ENCODE measurements at regions not wholly inside any gene's neighbourhood (a gene's known extent, or its start where the extent isn't known, plus 50 kb on each side); places are given as distances from the start of the nearest gene placed in this dataset.
A peak's percentile ranks its signal among the peaks of the same experiment; 100 is the strongest.

DNA sequence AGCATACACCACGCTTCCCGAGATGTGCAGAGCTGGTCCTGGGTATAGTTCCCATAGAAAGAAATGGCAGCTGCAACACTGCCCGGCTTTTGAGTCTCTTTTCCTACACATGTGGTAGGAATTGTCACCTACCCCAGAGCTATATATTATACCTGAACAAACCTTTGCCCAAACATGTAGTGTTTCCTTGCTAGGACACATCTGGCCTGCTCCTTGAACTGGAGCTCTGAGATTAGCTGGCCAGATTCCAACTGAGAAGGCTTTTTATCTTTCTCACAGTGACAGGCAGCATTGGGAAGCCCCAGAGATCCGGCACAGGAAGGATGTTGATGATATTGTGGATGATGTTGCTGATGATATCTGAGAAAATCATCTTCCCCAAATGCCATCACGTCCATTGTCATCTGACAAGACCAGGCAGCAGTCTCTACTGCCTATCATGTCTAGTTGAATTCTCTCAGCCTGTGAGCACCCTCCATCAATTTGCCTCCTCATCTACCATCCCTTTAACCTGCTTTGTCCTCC, 115.0 kb upstream of the SMYD2 start:
- no peak for DNase-seq (ENCODE audit: low read depth in 4 of 6, low spot score in 6 of 6)
- WGBS (ENCODE audit: insufficient coverage) = 93% methylated on average over 4 of the region's 5 CpGs
- H3K9me3 ChIP-seq (ENCODE audit: control insufficient read depth, insufficient read depth, low read length) = no peaks in the 10 kb centered on the region
- no peaks in the 10 kb centered on the region for H3K27me3 ChIP-seq (ENCODE audit: control insufficient read depth, insufficient read depth, low read length)
- H3K27ac ChIP-seq (ENCODE audit: low read depth, low read length) = no peak overlapping the region
- no peak overlapping the region for H3K4me3 ChIP-seq (ENCODE audit: low read depth, low read length)
- H3K36me3 ChIP-seq (ENCODE audit: control insufficient read depth, insufficient read depth, low read length) = no peaks in the 10 kb centered on the region
- no peaks in the 10 kb centered on the region for H3K4me1 ChIP-seq (ENCODE audit: control insufficient read depth, insufficient read depth, low read length)

DNA sequence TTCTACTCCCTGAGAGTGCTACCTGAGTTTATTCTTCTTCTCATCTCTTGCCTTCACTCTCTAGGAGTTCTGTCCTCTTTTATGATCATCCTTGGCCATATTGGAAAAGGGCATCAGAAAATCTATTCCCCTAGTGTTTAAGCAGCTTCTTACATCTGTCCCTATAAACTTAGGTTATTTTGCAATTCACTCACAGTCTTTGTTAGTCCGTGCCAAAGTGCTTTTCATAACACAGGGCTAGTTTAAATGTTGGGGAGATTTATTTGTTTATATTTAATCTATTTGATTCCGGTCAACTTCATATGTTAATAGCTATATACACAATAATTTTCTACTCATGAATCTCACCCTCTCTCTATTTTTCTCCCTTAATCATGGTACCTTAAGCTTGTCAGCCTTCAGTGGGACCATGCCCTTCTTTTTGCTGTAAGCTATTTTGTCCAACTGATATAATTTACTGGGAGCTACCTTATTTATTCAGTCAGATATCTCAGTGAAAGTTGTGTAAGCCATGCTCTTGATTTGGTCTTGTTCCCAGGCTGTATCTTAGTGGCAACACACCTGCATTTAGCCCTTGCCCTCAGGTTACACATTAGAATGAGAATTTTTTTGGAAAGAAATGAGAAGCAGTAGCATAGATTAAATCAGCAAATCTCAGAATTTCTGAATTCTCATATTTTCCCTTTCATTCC, 106.3 kb upstream of the SMYD2 start:
- WGBS (ENCODE audit: insufficient coverage) = no CpG with 5 or more reads among the region's 2 CpGs

DNA sequence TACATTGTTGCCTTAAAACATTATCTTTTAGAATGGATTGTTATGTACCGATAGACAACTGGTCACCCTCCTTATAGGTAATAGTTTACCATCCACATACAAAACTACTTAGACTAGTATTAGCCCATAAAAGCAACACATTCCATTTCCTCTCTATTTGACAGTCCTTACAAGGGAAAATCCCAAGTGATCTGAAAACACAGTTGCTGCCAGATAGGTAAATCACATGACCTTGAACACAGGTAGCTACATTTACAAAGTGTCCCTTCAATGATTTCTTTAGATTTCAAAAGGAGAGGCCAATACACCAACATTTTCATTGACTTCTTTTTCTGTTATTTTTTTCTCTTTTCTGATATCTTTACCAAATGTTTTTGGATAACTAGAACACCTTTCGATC, 102.9 kb upstream of the SMYD2 start:
- Histone ChIP-seq H3K36me3 (ENCODE audit: control insufficient read depth, insufficient read depth, low read length) (no peaks in the 10 kb centered on the region), H3K9me3 (ENCODE audit: control insufficient read depth, insufficient read depth, low read length) (peaks cover 2% of the 10 kb centered on the region), H3K27ac (ENCODE audit: low read depth, low read length) (no peak overlapping the region), H3K27me3 (ENCODE audit: control insufficient read depth, insufficient read depth, low read length) (no peaks in the 10 kb centered on the region), H3K4me3 (ENCODE audit: low read depth, low read length) (no peak overlapping the region), H3K4me1 (ENCODE audit: control insufficient read depth, insufficient read depth, low read length) (no peaks in the 10 kb centered on the region)
- WGBS (ENCODE audit: insufficient coverage) = no CpG with 5 or more reads among the region's 2 CpGs
- DNase-seq (ENCODE audit: low read depth in 4 of 6, low spot score in 6 of 6) = no peak

More for the DNA sequence above, 106.3 kb upstream of the SMYD2 start:
- no peak overlapping the region for H3K4me3 ChIP-seq (ENCODE audit: low read depth, low read length)
- no peaks in the 10 kb centered on the region for H3K36me3 ChIP-seq (ENCODE audit: control insufficient read depth, insufficient read depth, low read length)
- no peak overlapping the region for H3K27ac ChIP-seq (ENCODE audit: low read depth, low read length)
- no peaks in the 10 kb centered on the region for H3K27me3 ChIP-seq (ENCODE audit: control insufficient read depth, insufficient read depth, low read length)
- DNase-seq (ENCODE audit: low read depth in 4 of 6, low spot score in 6 of 6) = no peak
- H3K9me3 ChIP-seq (ENCODE audit: control insufficient read depth, insufficient read depth, low read length) = no peaks in the 10 kb centered on the region
- no peaks in the 10 kb centered on the region for H3K4me1 ChIP-seq (ENCODE audit: control insufficient read depth, insufficient read depth, low read length)

DNA sequence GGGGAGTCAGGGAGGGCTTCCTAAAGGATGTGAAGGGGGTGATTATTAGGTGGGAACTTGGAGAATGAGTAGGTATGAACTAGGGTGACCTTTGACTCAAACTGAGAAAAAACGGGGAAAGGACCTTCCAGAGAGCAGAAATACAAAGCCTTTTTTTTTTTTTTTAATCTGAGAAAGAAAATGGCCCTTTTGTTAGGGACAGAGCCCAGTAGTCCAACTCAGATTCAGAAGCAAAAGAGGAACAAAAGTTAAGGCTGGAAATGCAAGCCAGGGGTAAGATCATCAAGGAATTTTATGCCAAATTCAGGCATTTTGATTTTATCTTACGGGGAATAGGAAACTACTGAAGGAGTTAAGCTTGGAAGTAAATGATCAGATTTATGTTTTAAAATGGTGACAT, 96.0 kb upstream of the SMYD2 start:
- H3K27me3 ChIP-seq (ENCODE audit: control insufficient read depth, insufficient read depth, low read length) = peaks cover 34% of the 10 kb centered on the region
- WGBS (ENCODE audit: insufficient coverage) = 40% methylated on average over 1 of the region's 2 CpGs
- peaks cover 7% of the 10 kb centered on the region for H3K4me1 ChIP-seq (ENCODE audit: control insufficient read depth, insufficient read depth, low read length)
- H3K4me3 ChIP-seq (ENCODE audit: low read depth, low read length) = no peak overlapping the region
- no peaks in the 10 kb centered on the region for H3K36me3 ChIP-seq (ENCODE audit: control insufficient read depth, insufficient read depth, low read length)
- H3K27ac ChIP-seq (ENCODE audit: low read depth, low read length) = no peak overlapping the region
- no peak for DNase-seq (ENCODE audit: low read depth in 4 of 6, low spot score in 6 of 6)
- H3K9me3 ChIP-seq (ENCODE audit: control insufficient read depth, insufficient read depth, low read length) = peaks cover 2% of the 10 kb centered on the region

DNA sequence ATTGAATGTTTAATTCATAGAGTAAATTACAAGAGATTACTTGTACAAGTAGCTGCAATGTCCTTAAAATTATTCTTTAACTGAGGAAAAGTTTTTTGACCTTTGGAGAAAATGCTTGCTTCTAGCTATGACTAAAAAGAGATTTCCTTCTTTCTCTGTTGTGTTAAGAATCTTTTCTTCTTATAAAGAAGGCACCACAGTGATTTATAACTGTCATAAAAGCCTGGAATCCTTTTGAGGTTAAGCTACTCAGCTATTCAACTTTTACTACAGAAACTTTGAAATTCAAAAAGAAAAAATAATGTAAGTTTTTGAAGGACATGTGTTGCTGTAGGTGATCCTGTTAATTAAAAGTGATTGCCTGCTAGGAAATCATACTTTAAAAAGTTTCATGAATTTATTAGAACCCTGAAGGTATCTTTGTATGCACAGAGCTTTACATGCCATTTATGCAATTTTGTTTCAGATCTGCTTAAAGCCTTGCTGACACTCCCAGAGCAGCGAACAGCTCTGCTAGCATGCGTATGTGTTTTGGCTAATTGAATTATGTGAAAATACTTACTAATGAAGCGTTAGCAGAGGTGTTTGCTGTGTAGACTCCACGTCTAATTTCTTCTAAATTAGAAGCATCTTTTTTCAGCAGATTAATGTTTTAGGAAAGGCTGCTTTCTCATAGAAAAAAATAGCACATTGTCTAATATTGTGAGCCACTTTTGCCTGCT, 94.7 kb upstream of the SMYD2 start:
- Histone ChIP-seq H3K9me3 (ENCODE audit: control insufficient read depth, insufficient read depth, low read length) (no peaks in the 10 kb centered on the region), H3K4me1 (ENCODE audit: control insufficient read depth, insufficient read depth, low read length) (peaks cover 7% of the 10 kb centered on the region), H3K4me3 (ENCODE audit: low read depth, low read length) (peak overlapping the region; percentile 52), H3K36me3 (ENCODE audit: control insufficient read depth, insufficient read depth, low read length) (no peaks in the 10 kb centered on the region), H3K27me3 (ENCODE audit: control insufficient read depth, insufficient read depth, low read length) (peaks cover 34% of the 10 kb centered on the region), H3K27ac (ENCODE audit: low read depth, low read length) (no peak overlapping the region)
- peak in 2 of 6 donors; percentile 18 to 49 for DNase-seq (ENCODE audit: low read depth in 4 of 6, low spot score in 6 of 6)
- WGBS (ENCODE audit: insufficient coverage) = no CpG with 5 or more reads among the region's 4 CpGs

DNA sequence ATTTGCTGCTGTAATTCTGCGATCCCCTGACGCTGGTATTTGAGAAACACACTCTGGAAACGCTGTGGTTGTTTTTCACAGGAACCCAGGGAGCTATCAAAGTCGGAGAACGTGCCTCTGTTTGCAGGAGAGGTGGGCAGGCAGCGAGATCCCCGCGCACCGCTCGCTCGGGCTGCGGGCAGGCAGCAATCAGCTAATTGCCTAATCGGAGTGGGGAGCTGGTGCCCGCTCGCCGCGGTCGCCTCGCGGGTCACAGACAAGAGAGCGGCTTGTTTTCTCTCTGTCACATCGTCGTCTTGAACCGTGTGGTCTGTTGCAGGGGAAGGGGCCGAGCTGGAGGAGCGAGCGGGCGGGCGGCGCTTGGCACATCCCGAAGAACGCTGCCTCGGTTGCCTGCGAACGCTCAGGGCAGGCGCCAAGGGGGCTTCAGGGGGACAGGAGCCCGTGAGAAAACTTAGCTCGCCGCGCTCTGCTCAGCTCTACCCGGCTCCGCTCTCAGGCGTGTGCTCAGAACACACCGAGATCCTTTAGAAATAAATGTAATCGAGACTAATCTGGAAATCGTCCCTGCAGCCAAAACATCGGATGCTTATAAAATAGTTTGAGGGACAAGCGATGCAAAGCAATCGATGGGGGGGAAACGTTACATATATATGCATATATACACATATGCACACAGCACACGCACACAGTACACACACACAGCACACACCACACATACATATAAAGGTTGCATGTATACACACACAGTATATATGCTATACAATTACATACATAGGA, 93.6 kb upstream of the SMYD2 start:
- under 1% methylated on average over 43 of the region's 51 CpGs for WGBS (ENCODE audit: insufficient coverage)
- Histone ChIP-seq H3K4me1 (ENCODE audit: control insufficient read depth, insufficient read depth, low read length) (peaks cover 7% of the 10 kb centered on the region), H3K27ac (ENCODE audit: low read depth, low read length) (no peak overlapping the region), H3K4me3 (ENCODE audit: low read depth, low read length) (peak overlapping the region; percentile 52), H3K36me3 (ENCODE audit: control insufficient read depth, insufficient read depth, low read length) (no peaks in the 10 kb centered on the region), H3K9me3 (ENCODE audit: control insufficient read depth, insufficient read depth, low read length) (no peaks in the 10 kb centered on the region), H3K27me3 (ENCODE audit: control insufficient read depth, insufficient read depth, low read length) (peaks cover 34% of the 10 kb centered on the region)
- peak in 4 of 6 donors; percentile 28 to 86 (median 50) for DNase-seq (ENCODE audit: low read depth in 4 of 6, low spot score in 6 of 6)

DNA sequence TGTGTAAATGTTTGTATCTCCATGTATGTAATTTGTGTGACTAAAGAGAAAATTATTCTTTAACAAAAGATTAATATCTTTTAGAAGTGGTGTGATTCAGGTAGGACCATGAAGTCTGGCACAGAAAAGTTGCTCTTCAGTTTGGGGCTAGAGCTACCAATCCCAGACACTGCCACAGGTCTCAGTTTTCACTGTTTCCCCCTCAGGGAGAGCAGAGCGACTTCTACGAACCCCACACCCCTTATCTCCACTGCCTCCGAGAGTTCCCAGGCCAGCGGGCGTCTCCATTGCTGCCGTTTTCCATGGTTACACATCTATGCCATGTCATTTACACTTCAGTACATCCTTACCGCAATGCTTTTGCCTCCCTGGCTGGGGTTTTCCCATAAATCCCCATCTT, 93.0 kb upstream of the SMYD2 start:
- Histone ChIP-seq H3K4me3 (ENCODE audit: low read depth, low read length) (no peak overlapping the region), H3K27me3 (ENCODE audit: control insufficient read depth, insufficient read depth, low read length) (peaks cover 35% of the 10 kb centered on the region), H3K36me3 (ENCODE audit: control insufficient read depth, insufficient read depth, low read length) (no peaks in the 10 kb centered on the region), H3K9me3 (ENCODE audit: control insufficient read depth, insufficient read depth, low read length) (no peaks in the 10 kb centered on the region), H3K27ac (ENCODE audit: low read depth, low read length) (no peak overlapping the region), H3K4me1 (ENCODE audit: control insufficient read depth, insufficient read depth, low read length) (peaks cover 7% of the 10 kb centered on the region)
- 55% methylated on average over 5 of the region's 7 CpGs for WGBS (ENCODE audit: insufficient coverage)
- DNase-seq (ENCODE audit: low read depth in 4 of 6, low spot score in 6 of 6) = no peak

DNA sequence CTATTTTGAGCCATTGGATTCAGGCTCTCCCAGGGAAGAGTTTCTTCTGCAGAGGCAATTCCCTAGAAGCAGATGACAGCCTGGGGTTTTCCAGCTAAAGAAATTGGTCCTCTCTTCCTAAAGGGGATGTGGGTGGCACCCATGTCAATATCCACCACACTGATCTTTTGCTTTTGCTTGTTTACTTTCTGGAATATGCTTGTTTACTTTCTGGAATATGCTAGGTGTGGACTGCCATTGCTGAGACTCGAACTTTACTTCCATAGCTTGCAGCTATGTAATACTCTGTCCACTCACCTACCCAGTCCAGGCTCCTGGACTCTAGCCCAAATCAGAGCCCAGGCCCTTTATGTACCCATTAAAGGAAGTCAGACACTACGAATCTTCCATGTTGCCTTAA, 92.1 kb upstream of the SMYD2 start:
- WGBS (ENCODE audit: insufficient coverage) = 100% methylated on average over 1 of the region's 2 CpGs
- DNase-seq (ENCODE audit: low read depth in 4 of 6, low spot score in 6 of 6) = no peak
- H3K4me3 ChIP-seq (ENCODE audit: low read depth, low read length) = no peak overlapping the region
- peaks cover 40% of the 10 kb centered on the region for H3K27me3 ChIP-seq (ENCODE audit: control insufficient read depth, insufficient read depth, low read length)
- H3K27ac ChIP-seq (ENCODE audit: low read depth, low read length) = no peak overlapping the region
- H3K9me3 ChIP-seq (ENCODE audit: control insufficient read depth, insufficient read depth, low read length) = no peaks in the 10 kb centered on the region
- H3K36me3 ChIP-seq (ENCODE audit: control insufficient read depth, insufficient read depth, low read length) = no peaks in the 10 kb centered on the region
- peaks cover 11% of the 10 kb centered on the region for H3K4me1 ChIP-seq (ENCODE audit: control insufficient read depth, insufficient read depth, low read length)

DNA sequence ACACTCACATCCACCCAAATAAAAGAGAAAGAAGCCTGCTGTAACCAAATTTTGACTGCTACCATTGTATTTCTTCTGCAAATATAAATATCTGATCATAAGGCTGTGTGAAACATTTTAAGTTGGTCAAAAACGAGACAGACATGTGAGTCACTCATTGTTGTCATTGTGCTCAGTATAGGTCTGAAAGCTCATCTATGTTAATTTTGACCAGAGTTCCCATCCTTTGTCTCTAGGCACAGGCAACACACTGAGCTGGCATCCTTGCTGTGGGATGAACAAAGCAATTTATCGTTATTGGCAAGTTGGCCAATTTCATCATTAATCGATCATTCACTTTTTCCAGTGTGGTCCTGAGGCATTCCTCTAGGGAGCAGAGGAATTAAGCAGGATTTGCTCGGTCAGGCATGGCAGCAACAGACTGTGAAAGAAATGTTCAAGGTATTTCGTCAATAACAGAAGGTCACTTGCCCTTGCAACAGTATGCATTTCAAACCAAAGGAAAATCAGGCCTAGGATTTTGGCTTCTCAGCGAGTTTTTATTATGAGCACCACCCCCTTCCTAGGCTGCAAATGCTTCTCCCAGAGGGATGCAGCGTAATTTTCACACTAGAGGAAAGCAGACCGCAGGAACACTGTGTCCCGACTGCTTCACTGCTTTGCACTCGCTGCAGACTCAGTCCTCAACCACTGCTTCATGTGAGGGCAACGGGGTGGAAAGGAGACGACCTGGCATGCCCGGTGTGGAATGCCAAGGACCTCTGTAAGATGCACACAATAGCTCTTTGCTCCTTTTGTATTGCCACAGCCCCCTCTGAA, 87.9 kb upstream of the SMYD2 start:
- 26% methylated on average over 8 of the region's 13 CpGs for WGBS (ENCODE audit: insufficient coverage)
- Histone ChIP-seq H3K27me3 (ENCODE audit: control insufficient read depth, insufficient read depth, low read length) (peaks cover 15% of the 10 kb centered on the region), H3K27ac (ENCODE audit: low read depth, low read length) (no peak overlapping the region), H3K4me1 (ENCODE audit: control insufficient read depth, insufficient read depth, low read length) (peaks cover 4% of the 10 kb centered on the region), H3K9me3 (ENCODE audit: control insufficient read depth, insufficient read depth, low read length) (no peaks in the 10 kb centered on the region), H3K4me3 (ENCODE audit: low read depth, low read length) (no peak overlapping the region), H3K36me3 (ENCODE audit: control insufficient read depth, insufficient read depth, low read length) (no peaks in the 10 kb centered on the region)
- peak in 1 of 6 donors; percentile 58 for DNase-seq (ENCODE audit: low read depth in 4 of 6, low spot score in 6 of 6)
